Keratinocyte (primary cell): ENCODE measurements at regions not wholly inside any gene's neighbourhood (a gene's known extent, or its start where the extent isn't known, plus 50 kb on each side); places are given as distances from the start of the nearest gene placed in this dataset.

Experiments
- EZH2 ChIP-seq: IDR thresholded peaks from one replicate; pipeline ENCODE4 v1.6.1; 2012; ENCODE audit warnings: inconsistent platforms, mild to moderate bottlenecking, low read length, moderate library complexity
- TF ChIP-seq, protein P1 (sequence below), 3 experiments: IDR thresholded peaks in 1 of 3; conservative IDR thresholded peaks in 1 of 3; optimal IDR thresholded peaks in 1 of 3; 2 replicates in 2 of 3; 3 replicates in 1 of 3; pipeline versions ENCODE3 to v1.5.1; 2011; ENCODE audit warnings: low read length in 3 of 3, mild to moderate bottlenecking in 3 of 3, moderate library complexity in 2 of 3, control low read depth in 1 of 3, inconsistent platforms in 1 of 3; ENCODE audit not compliant: insufficient read depth in 2 of 3; ENCODE audit errors: extremely low read depth in 1 of 3

DNA sequence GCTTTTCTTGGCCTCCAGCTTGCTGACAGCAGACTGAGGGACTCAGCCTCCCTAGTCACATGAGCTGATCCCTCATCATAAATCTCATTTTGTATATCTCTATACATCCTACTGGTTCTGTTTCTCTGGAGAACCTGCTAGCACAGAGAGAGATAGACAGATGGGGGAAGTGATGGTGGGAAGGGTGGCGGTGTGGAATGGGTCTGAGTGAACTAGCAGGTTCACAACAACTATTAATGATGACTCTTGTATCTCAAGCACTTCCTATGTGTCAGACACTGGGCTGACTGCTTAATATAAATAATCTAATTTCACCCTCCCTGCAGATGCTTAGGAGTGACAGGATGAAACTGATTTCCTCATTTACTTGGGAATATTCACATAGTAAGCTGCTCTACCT is 106.9 kb upstream of the TLE3 start:
- TF ChIP-seq, protein P1, sequence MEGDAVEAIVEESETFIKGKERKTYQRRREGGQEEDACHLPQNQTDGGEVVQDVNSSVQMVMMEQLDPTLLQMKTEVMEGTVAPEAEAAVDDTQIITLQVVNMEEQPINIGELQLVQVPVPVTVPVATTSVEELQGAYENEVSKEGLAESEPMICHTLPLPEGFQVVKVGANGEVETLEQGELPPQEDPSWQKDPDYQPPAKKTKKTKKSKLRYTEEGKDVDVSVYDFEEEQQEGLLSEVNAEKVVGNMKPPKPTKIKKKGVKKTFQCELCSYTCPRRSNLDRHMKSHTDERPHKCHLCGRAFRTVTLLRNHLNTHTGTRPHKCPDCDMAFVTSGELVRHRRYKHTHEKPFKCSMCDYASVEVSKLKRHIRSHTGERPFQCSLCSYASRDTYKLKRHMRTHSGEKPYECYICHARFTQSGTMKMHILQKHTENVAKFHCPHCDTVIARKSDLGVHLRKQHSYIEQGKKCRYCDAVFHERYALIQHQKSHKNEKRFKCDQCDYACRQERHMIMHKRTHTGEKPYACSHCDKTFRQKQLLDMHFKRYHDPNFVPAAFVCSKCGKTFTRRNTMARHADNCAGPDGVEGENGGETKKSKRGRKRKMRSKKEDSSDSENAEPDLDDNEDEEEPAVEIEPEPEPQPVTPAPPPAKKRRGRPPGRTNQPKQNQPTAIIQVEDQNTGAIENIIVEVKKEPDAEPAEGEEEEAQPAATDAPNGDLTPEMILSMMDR (optimal IDR thresholded peaks at IDR 0.05 in 1 of 3, IDR thresholded peaks at IDR 0.05 in 1 of 3, conservative IDR thresholded peaks at IDR 0.05 in 1 of 3; ENCODE audit: extremely low read depth in 1 of 3, insufficient read depth in 2 of 3, low read length in 3 of 3): no peak
- no peak for TF ChIP-seq EZH2
